HepG2 (cell line): ENCODE measurements at regions not wholly inside any gene's neighbourhood (a gene's known extent, or its start where the extent isn't known, plus 50 kb on each side); places are given as distances from the start of the nearest gene placed in this dataset.

ENCODE experiments used
- ATAC-seq: fragments of 200-7000 bp; cut with Tn5 transposase; 3 replicates; pipeline ENCODE4 v1.9.1; 2020; ENCODE audit warnings: mild to moderate bottlenecking, moderate library complexity
- BruUV-seq: library from RNA; stranded (reverse); fragments of 400-500 nt; replicated peaks from 2 replicates; lab custom pipeline; 2021; lab: Mats Ljungman, UMichigan
- CTCF ChIA-PET: fragments of 300-600 bp; formaldehyde crosslinking; extraction: SDS; loops from one replicate; lab custom pipeline; 2021; ENCODE audit warnings: low total read pairs, inconsistent platforms, low intra/inter-chr PET ratio; lab: Yijun Ruan, JAX
- POLR2A ChIA-PET: fragments of 350-600 bp; sonication (Branson Sonifier 250); formaldehyde crosslinking; loops from one replicate; lab custom pipeline; 2020; ENCODE audit warnings: antibody characterized with exemption, inconsistent platforms; lab: Yijun Ruan, JAX
- DNase-seq: peaks from one replicate; pipeline ENCODE4 v3.0.0-alpha.2; 2015; ENCODE audit warnings: low spot score
- FAIRE-seq: peaks from 3 replicates; lab custom pipeline; 2011; peaks lifted over from hg19 to GRCh38; lab: Jason Lieb, UNC
- H2AFZ ChIP-seq: one replicate; pipeline ENCODE4 v1.6.1; 2011; ENCODE audit warnings: low read length, inconsistent platforms
- H3K27ac ChIP-seq: fragments of 300-600 bp; 3 replicates; pipeline ENCODE4 v1.8.0; 2011; ENCODE audit warnings: mixed run types, mild to moderate bottlenecking, mixed read lengths, low read length, inconsistent platforms; ENCODE audit not compliant: insufficient read depth; ENCODE audit errors: extremely low read length
- H3K27me3 ChIP-seq, 2 experiments: fragments of 200-600 bp in 1 of 2; 2 replicates in 1 of 2; 3 replicates in 1 of 2; pipeline versions ENCODE4 v1.6.0 to v1.8.0; 2011; ENCODE audit warnings: low read length in 2 of 2, mild to moderate bottlenecking in 2 of 2, moderate library complexity in 2 of 2, inconsistent platforms in 1 of 2; ENCODE audit not compliant: insufficient read depth in 2 of 2, control insufficient read depth in 1 of 2
- H3K36me3 ChIP-seq, 2 experiments: fragments of 200-600 bp in 1 of 2; replicated peaks in 1 of 2; 2 replicates in 1 of 2; 3 replicates in 1 of 2; pipeline versions ENCODE4 v1.5.1 to v1.8.0; 2011; ENCODE audit warnings: low read length in 2 of 2, inconsistent platforms in 1 of 2; ENCODE audit not compliant: insufficient read depth in 2 of 2, control insufficient read depth in 1 of 2
- H3K4me1 ChIP-seq: 2 replicates; pipeline ENCODE4 v1.5.1; 2012; ENCODE audit warnings: low read length, inconsistent platforms; ENCODE audit not compliant: insufficient read depth
- H3K4me2 ChIP-seq: 2 replicates; pipeline ENCODE4 v1.6.0; 2011; ENCODE audit warnings: low read depth, low read length, inconsistent platforms
- H3K4me3 ChIP-seq, 3 experiments: fragments of 200-600 bp in 1 of 3; sonication (generic), shearing (Covaris generic) in 1 of 3; replicated peaks in 1 of 3; 2 replicates each; pipeline ENCODE4 v1.5.1; 2011 to 2016; ENCODE audit warnings: low read length in 3 of 3, inconsistent platforms in 2 of 3, low read depth in 2 of 3, mild to moderate bottlenecking in 2 of 3, control low read depth in 1 of 3, mixed read lengths in 1 of 3; ENCODE audit not compliant: insufficient read depth in 1 of 3
- H3K79me2 ChIP-seq: one replicate; pipeline ENCODE4 v1.6.1; 2011; ENCODE audit warnings: low read length, inconsistent platforms; ENCODE audit not compliant: insufficient read depth
- H3K9ac ChIP-seq: 2 replicates; pipeline ENCODE4 v1.6.0; 2011; ENCODE audit warnings: mild to moderate bottlenecking, low read depth, low read length, inconsistent platforms; ENCODE audit not compliant: insufficient read depth
- H3K9me3 ChIP-seq: 2 replicates; pipeline ENCODE4 v1.5.1; 2012; ENCODE audit warnings: mild to moderate bottlenecking, low read length
- H4K20me1 ChIP-seq: 2 replicates; pipeline ENCODE4 v1.6.0; 2011; ENCODE audit warnings: inconsistent platforms, mild to moderate bottlenecking, low read length, moderate library complexity; ENCODE audit not compliant: insufficient read depth
- ADNP ChIP-seq: sonication (generic); formaldehyde crosslinking; IDR thresholded peaks from 2 replicates; pipeline ENCODE4 v1.4.0; 2020; ENCODE audit warnings: missing genetic modification reagents
- ATRX ChIP-seq: sonication (generic); formaldehyde crosslinking; IDR thresholded peaks from 2 replicates; pipeline ENCODE4 v1.4.0; 2020; ENCODE audit warnings: missing genetic modification reagents, borderline replicate concordance
- BRF2 ChIP-seq: sonication (generic); formaldehyde crosslinking; IDR thresholded peaks from 2 replicates; pipeline ENCODE4 v1.8.1; 2022; ENCODE audit warnings: mild to moderate bottlenecking, missing genetic modification reagents
- FOXM1 ChIP-seq: sonication (generic); formaldehyde crosslinking; IDR thresholded peaks from 2 replicates; pipeline ENCODE4 v1.5.0; 2020; ENCODE audit warnings: missing genetic modification reagents
- KLF13 ChIP-seq: sonication (generic); formaldehyde crosslinking; IDR thresholded peaks from 2 replicates; pipeline ENCODE4 v1.4.0; 2020; ENCODE audit warnings: mild to moderate bottlenecking, missing genetic modification reagents
- MIER2 ChIP-seq: IDR thresholded peaks from 2 replicates; pipeline ENCODE4 v1.6.1; 2016; ENCODE audit warnings: missing biosample characterization, missing genetic modification reagents
- RFX3 ChIP-seq: IDR thresholded peaks from 2 replicates; pipeline ENCODE4 v1.6.1; 2016; ENCODE audit warnings: missing biosample characterization, missing genetic modification reagents
- RFXAP ChIP-seq: sonication (generic); formaldehyde crosslinking; IDR thresholded peaks from 2 replicates; pipeline ENCODE4 v1.4.0; 2020; ENCODE audit warnings: missing genetic modification reagents, borderline replicate concordance
- SATB2 ChIP-seq: sonication (generic); formaldehyde crosslinking; IDR thresholded peaks from 2 replicates; pipeline ENCODE4 v1.5.0; 2020; ENCODE audit warnings: missing genetic modification reagents
- SRF ChIP-seq: IDR thresholded peaks from 2 replicates; pipeline ENCODE4 v1.6.1; 2011; ENCODE audit warnings: mild to moderate bottlenecking, low read depth, low read length, moderate library complexity
- ZBTB46 ChIP-seq: sonication (generic); formaldehyde crosslinking; IDR thresholded peaks from 2 replicates; pipeline ENCODE4 v1.4.0; 2020; ENCODE audit warnings: mild to moderate bottlenecking, missing genetic modification reagents, borderline replicate concordance
- ZKSCAN1 ChIP-seq: fragments of 150-350 bp; IDR thresholded peaks from 2 replicates; pipeline ENCODE4 v1.6.1; 2014; ENCODE audit warnings: low read length
- ZNF101 ChIP-seq: sonication (generic); formaldehyde crosslinking; IDR thresholded peaks from 2 replicates; pipeline ENCODE4 v1.4.0; 2020; ENCODE audit warnings: mild to moderate bottlenecking, low read depth, missing genetic modification reagents, borderline replicate concordance
- ZNF205 ChIP-seq: IDR thresholded peaks from 2 replicates; pipeline ENCODE4 v1.6.1; 2018; ENCODE audit warnings: missing biosample characterization, missing genetic modification reagents
- ZNF556 ChIP-seq: sonication (generic); formaldehyde crosslinking; IDR thresholded peaks from 2 replicates; pipeline ENCODE4 v1.4.0; 2020; ENCODE audit warnings: mild to moderate bottlenecking, missing genetic modification reagents, borderline replicate concordance
- ZNF614 ChIP-seq: IDR thresholded peaks from 2 replicates; pipeline ENCODE4 v1.6.1; 2018; ENCODE audit warnings: missing biosample characterization, missing genetic modification reagents, inconsistent platforms, borderline replicate concordance
- ZNF792 ChIP-seq: IDR thresholded peaks from 2 replicates; pipeline ENCODE4 v1.6.1; 2016
- WGBS: methylation state at CpG from one replicate; pipeline ENCODE4 v1.1.6; 2017; ENCODE audit warnings: low lambda C conversion rate; 5-methylcytosine and 5-hydroxymethylcytosine counted together
- in situ Hi-C: cut with HindIII; loops from 2 replicates; pipeline ENCODE4 v1.10.0; 2017; ENCODE audit warnings: low pct_unique_long_range_greater_than_20kb; ENCODE audit not compliant: extremely low pct_ligation_motif_present
- intact Hi-C: fragments of 100-400 bp; cut with micrococcal nuclease; formaldehyde crosslinking; loops from one replicate; pipeline ENCODE4 v1.10.0; 2022; ENCODE audit not compliant: unreplicated experiment

- Histone ChIP-seq H4K20me1 (no peaks in the 10 kb centered on the region), H3K4me2 (no peak overlapping the region), H2AFZ (no peak overlapping the region), H3K27me3 (no peaks in the 10 kb centered on the region), H3K9me3 (no peaks in the 10 kb centered on the region), H3K4me3 (no peak overlapping the region), H3K27ac (no peak overlapping the region), H3K79me2 (no peaks in the 10 kb centered on the region), H3K4me1 (no peaks in the 10 kb centered on the region), H3K9ac (no peak overlapping the region), H3K36me3 (no peaks in the 10 kb centered on the region)
- TF ChIP-seq ZKSCAN1 (no peak), ZNF205 (CRISPR knock-in tag) (no peak), ZNF101 (CRISPR knock-in tag) (no peak), SRF (no peak), ZNF556 (CRISPR knock-in tag) (no peak)
- CTCF ChIA-PET, result no interaction called here
- intact Hi-C loops, result no loop called here
- no peak for DNase-seq
- ATAC-seq, result no peak
- no peak for FAIRE-seq
- POLR2A ChIA-PET, result no interaction called here
- no TSS peak for BruUV-seq
- in situ Hi-C loops, result no loop called here
Observed at GRCh38 chr2:7502336-7502735, 585.1 kb downstream of the RNF144A start.

DNA sequence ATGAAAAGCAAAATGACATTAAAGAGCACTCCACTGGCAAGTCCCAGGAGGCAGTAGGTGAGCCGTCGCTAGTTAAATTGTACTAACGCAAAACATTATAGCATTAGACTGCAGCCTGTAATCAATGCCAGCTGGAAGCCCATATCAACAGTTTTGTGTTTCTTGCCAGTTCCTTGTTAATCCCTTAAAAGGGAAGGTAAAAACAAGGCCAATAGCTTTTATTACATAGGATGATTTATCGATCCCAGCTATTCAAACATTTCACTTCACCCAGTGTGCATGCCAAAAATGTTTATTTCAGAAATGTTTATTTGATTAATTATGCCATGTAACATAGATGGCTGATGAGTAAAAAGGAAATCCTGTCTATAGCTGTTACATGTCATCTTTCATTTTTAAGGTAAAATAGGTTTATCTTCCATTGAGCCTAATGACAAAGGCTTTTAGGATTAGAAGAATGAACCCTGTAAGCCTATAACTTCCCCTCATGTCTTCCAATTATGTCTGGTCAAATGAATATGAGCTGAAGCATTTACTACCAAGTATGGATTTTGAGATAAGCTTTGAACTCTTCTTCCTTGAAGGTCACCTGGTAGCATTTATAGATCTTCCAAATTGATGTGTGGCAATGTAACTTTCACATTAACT, 591.2 kb downstream of the RNF144A start:
- no peak for ATAC-seq
- CTCF ChIA-PET, result no interaction called here
- 57% methylated on average over 4 of the region's 4 CpGs for WGBS
- TF ChIP-seq ATRX (CRISPR knock-in tag), result no peak
- no peak for TF ChIP-seq ZNF614 (CRISPR knock-in tag)
- no peak for TF ChIP-seq ADNP (CRISPR knock-in tag)
- TF ChIP-seq BRF2, result no peak
- no peak for TF ChIP-seq ZNF792
- TF ChIP-seq RFXAP, result no peak
- no peak for TF ChIP-seq FOXM1 (CRISPR knock-in tag)
- no peak for TF ChIP-seq ZBTB46 (CRISPR knock-in tag)
- no peak for TF ChIP-seq MIER2 (CRISPR knock-in tag)
- TF ChIP-seq KLF13 (CRISPR knock-in tag), result no peak
- TF ChIP-seq RFX3, result no peak
- TF ChIP-seq SATB2 (CRISPR knock-in tag), result no peak

More for the DNA sequence above, 591.2 kb downstream of the RNF144A start:
- Histone ChIP-seq H3K79me2 (no peaks in the 10 kb centered on the region), H3K9me3 (no peaks in the 10 kb centered on the region), H3K4me3 (no peak overlapping the region), H3K27ac (no peak overlapping the region), H2AFZ (no peak overlapping the region), H3K36me3 (no peaks in the 10 kb centered on the region), H3K27me3 (no peaks in the 10 kb centered on the region), H3K4me2 (no peak overlapping the region), H4K20me1 (no peaks in the 10 kb centered on the region), H3K4me1 (no peaks in the 10 kb centered on the region), H3K9ac (no peak overlapping the region)
- POLR2A ChIA-PET, result no interaction called here
- in situ Hi-C loops, result no loop called here
- intact Hi-C loops, result no loop called here
- no peak for FAIRE-seq
- no peak for DNase-seq
- no TSS peak for BruUV-seq
